SIG-M5 treated with dmso at 0.1 percent for 504 hours (cell line): ENCODE measurements at regions not wholly inside any gene's neighbourhood (a gene's known extent, or its start where the extent isn't known, plus 50 kb on each side); places are given as distances from the start of the nearest gene placed in this dataset.
A peak's percentile ranks its signal among the peaks of the same experiment; 100 is the strongest.
"Not testable (repeated sequence)": the region's sequence is repeated elsewhere in the genome, so short reads cannot be mapped to it uniquely, and the experiment has no call there.

Experiments
- DNase-seq: peaks from one replicate; lab custom pipeline; 2025; ENCODE audit not compliant: unreplicated experiment; lab: John Stamatoyannopoulos, UW

DNA sequence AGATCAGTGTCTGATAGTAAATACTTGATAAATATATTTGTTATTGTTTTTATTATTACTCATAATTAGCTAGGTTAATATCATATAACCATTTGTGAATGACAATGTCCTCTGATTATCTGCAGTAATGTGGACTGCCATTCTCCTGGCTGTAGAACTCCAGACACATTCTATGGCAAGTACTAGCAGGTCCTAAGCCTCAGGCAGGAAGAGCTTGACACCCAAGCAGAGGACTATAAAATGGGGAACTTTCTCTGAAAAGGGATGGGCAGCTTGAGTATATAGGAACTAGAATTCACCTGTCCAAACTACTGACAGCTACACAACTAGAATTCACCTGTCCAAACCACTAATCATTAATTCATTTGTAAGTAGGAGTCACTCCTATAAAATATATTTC, 649.4 kb downstream of the CPS1 start:
- DNase-seq = no peak

DNA sequence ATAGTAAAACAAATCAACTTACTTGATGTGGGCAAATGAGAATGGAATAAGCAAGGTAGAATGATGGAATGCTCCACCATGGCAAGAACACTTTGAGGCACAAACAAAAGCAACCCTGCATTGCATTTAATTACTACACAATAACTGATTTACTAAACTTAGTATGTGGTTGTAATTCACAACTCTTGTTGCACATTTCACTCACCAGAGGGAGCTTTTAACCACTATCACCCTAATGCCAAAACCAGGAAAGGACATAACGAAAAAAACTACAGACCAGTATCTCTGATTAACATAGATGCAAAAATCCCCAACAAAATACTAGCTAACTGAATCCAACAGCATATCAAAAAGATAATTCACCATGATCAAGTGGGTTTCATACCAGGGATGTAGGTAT, 659.8 kb downstream of the CPS1 start:
- DNase-seq = peak; percentile 2

DNA sequence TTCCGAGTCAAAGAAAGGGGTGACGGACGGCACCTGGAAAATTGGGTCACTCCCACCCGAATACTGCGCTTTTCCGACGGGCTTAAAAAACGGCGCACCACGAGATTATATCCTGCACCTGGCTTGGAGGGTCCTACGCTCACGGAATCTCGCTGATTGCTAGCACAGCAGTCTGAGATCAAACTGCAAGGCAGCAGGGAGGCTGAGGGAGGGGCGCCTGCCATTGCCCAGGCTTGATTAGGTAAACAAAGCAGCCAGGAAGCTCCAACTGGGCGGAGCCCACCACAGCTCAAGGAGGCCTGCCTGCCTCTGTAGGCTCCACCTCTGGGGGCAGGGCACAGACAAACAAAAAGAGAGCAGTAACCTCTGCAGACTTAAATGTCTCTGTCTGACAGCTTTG, 663.1 kb downstream of the CPS1 start:
- not testable (repeated sequence) for DNase-seq

DNA sequence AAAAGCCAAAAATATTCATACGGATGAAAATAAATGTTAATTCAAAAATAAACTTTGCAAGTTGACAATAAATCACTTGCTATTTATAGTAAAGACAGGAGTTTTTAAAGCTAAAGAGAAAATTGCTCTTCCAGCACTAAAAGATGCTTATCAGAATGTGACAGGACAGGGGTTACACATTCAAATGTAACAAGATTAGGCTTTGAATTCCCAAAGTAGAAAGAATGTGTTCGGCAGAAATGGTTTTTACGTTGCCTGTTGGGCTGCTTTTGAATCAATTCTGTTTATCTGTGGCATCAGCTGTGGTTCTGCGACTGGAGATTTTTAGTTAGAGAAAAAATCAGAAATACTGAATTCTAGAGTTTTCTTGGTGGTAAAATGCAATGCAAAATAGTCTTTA, 669.4 kb downstream of the CPS1 start:
- DNase-seq = no peak

DNA sequence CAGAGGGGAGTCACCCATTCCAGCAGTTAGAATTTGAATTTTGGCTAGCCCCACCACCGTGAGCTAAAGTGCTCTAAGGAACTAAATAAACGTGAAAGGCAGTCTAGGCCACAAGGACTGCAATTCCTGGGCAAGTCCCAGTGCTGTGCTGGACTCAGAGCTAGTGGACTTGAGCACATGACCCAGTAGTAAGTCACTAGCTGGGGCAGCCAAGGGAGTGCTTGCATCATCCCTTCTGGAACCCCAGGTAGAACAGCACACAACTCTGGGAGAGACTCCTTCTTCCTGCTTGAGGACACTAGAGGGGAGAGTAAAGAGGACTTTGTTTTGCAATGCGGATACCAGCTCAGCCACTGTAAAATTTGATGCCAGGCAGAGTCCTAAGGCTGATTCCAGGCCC, 672.2 kb downstream of the CPS1 start:
- DNase-seq = no peak

DNA sequence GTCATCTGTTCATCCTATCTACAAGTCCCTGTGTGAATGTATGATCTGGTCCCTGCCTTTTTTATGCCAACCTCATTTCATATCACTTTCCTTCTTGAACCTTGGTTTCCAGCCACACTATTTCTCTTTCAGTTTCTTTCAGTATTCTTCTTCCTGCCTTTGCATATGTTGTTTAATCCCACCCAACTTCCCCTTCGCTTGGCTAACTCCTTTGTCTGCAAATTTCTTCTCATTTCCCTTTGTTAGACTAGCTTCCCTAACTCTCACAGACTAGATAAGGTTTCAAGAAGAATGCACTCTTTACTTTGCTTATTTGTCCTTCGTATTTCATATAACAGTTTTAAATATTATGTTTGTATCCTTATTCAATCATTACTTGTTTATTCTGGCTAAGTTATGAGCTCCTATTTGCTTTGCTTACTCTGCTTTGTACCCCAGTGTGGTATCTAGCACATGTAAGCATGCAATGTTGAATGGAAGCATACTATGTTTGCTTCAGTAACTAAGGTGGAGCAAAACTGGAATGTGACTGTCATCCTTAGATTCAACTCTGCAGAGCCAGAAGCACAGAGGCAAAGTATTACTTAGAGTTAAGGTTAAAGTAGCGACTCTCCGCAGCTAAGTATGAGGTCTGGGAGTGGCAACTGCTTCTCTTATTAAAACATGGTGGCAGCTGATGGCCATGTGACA, 681.3 kb downstream of the CPS1 start:
- DNase-seq = no peak

DNA sequence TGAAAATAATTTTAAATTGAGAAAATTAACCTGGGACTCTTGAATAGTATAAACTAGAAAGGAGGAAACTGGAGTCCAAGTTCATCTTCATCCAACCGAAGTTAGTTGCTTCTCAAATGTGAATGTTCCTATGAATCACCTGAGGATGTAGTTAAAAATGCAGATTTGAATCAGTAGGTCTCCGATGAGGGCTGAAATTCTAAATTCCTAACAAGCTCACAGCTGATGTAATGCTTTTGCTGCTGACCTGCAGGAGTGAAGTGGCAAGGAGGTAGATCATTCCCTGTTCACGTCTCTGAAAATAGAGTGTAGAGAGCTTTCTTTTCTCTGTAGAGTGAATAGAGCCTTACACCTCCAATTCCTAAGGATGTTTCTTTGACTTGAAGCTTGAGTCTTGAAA, 685.5 kb downstream of the CPS1 start:
- DNase-seq = no peak

DNA sequence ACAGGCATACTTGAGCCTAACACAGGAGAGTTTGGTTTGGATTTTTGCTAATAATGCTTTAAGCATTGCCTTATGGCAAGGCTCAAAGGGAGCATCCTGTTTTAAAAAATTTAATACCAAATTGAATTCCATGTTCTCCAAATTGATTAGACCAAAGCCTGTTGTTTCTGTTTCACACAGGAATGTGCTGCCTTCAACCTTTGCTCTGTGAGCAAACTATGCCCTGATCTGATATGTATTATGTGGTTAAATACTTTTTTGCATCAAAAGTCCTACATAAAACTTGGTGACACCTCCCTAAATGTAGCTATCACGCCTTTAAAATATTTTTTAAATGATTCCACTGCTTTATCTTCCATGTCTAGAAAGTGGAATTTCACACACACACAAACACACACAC, 691.4 kb downstream of the CPS1 start:
- no peak for DNase-seq

DNA sequence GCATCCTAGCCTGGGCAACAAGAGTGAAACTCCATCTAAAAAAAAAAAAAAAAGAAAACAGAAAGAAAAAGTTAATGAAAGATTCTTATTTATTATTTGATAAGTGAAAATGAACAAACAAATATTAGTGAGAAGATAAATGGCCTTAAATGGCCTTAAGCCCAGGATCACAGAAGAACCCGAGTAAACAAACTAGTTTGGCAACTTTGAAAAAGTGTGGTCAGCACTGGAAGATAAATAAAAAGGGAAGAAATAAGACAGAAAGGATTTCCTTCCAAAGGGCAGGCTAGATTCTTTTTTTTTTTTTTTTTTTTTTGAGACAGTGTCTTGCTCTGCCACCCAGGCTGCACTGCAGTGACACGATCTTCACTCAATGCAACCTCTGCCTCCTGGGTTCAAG, 692.4 kb downstream of the CPS1 start:
- no peak for DNase-seq

DNA sequence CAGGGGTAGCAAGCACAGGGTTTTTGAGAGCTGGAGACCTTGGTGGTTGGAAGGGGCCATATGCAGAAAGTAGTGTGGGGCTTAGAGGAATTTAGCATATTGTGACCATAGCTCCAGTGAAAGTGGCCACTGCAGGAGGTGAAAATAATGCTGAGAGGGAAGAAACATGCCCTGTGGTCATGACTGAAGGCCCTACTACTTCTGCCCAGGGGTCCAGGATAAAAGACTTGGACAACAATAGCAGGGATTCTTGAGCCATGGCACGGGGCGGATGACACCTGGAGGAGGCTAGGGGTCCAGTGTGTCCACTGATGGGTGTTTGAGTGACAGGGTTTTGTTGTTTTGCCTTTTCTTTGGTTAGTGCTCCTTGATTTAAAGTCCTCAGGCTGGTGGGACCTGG, 694.6 kb downstream of the CPS1 start:
- DNase-seq = no peak

DNA sequence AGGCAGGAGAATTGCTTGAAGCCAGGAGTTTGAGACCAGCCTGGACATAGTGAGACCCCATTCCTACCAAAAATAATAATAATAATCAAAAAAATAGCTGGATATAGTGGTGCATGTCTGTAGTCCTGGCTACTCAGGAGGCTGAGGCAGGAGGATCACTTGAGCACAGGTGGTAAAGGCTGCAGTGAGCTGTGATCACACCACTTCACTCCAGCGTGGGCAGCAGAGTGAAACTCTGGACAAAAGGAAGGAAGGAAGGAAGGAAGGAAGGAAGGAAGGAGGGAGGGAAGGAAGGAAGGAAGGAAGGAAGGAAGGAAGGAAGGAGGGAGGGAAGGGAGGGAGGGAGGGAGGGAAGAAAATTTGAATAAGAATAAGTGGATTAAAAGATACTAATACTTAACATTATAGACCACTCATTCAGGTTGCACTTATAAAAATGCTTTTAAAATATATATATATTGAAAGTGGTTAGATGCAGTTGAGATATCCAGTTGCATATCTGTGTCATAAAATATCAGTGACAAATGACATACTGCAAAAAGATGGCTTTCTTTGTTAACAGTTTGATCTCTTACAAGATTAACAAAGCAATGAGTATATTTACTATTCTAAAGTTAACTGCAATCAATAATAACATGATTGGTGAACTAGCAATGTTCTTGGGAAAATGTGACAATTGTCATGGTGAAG, 702.4 kb downstream of the CPS1 start:
- no peak for DNase-seq

DNA sequence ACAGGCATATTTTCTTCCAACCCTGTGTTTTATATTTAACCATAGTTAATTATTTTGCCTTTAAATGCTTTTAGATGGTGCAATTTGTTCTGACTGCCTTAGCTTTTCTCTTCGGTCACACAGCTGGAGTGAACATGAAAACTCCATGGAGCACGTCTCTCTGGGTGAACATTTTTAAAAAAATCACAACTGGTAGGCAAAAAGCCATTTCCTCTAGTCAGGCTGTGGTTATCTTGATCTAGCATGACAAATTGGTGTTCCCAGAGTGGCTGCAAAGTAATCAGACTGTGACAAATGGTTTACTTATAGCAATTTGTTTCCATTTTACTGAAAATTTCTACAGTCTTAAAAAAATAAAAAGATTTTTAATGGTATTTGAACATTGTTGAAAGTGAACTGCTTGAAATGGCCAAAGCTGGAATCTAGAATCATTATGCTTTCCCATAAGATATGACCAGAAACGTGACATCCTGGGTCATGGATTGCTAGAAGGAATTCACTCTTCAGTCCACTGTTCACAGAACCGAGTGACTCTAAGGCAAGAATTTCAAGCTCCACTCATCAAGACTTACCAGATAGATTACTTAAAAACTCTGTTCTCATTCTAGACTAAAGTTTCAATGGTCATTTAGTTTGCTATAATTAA, 703.6 kb downstream of the CPS1 start:
- no peak for DNase-seq

DNA sequence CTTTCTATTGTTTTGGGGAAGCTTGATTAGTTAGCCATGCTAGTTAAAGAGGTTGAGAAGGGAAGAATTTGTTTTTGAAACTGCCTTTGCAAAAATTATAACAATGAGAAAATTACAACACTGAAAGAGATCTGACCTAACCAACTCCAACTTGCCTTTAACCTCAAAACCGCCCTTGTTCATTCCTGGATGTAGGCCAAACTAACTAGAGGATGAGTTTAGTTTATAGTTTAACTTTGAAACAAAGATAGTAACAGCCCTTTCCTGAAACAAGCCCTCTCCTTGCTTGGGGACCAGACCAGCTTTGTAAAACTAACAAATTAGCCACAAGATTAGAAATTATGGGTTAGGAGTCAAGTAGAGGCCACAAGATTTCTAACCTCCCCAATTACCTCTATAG, 713.9 kb downstream of the CPS1 start:
- DNase-seq = no peak

DNA sequence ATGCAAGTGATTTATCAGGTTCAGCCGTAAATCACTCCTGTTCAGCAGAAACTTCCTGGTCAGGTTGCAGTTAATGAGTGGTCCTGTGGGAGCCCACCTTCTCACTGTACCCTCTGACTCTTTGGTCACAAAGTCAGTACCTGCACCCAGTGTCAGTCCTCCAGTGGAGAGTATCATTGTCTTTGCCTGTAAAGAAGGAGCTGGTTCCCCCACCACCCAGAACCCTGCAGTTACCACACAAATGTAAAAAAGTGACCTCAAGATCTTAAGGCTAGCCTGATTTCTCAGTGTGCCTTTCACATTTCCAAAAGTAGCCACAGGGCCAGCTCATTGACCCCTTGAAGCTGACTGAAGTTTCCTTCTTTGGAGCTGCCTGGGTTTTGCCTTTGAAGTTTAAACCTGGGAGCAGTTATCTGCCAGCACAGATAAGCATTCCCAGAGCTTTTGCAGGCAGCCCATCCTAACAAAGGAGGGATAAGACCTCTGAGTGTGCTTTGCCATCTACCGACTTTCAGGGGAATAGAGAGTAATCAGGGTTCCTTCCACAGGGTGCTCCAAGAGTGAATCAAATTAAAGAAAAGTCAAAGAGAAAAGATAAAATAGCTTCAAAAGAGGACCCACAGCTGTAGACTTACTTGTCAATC, 725.2 kb downstream of the CPS1 start:
- no peak for DNase-seq

DNA sequence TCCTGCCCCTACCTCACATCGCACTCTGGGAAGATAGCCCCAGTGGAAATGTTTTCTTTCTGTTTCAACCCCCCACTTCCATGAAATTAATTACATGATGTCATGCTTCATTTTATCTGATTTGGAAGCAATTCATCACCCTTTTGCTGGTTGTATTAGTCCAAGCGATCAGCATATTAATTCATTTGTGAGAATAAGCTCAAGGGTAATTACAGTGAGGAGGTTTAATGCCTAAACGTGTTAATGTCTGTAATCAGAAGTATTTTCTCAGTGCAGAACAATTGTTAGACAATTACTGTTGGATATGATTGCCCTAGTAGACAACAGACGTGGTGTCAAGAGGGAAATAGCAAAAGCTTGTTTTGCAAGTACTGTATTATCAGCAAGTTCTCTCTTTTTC, 746.3 kb downstream of the CPS1 start:
- DNase-seq = no peak

DNA sequence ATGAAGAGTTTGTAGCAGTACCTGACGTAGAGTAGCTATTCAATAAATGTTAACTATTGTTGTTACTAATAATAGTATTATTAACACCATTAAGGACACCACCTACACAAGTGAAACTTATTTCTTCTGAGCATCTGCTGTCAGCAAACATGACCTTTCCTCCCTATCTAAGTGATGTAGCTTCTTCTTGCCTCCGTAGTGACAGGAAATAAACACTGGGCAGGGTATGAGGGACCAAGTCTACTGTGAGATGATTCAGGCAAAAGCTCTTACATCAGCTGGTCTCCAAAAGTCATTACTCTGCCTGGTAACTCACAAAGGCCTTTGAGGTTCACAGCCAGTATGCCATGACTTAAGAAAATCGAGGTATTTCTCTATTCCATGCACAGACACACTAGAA, 750.5 kb downstream of the CPS1 start:
- no peak for DNase-seq
